ENCODE measurements at regions not wholly inside any gene's neighbourhood (a gene's known extent, or its start where the extent isn't known, plus 50 kb on each side); places are given as distances from the start of the nearest gene placed in this dataset.

GRCh38 chr13:34114581-34114980, 296.6 kb downstream of the RFC3 start:
- ChIA-PET CTCF (no interaction called here), POLR2A (ENCODE audit: unreplicated experiment) (no interaction called here)
- H3K4me2 ChIP-seq (ENCODE audit: low read depth, low read length), result no peak overlapping the region
- H2BK15ac ChIP-seq (ENCODE audit: low read depth, low read length), result no peak overlapping the region
- H3K27ac ChIP-seq (ENCODE audit: insufficient read depth, low read length), result no peak overlapping the region
- H4K91ac ChIP-seq (ENCODE audit: insufficient read depth, low read depth, low read length), result no peak overlapping the region
- peaks cover 2% of the 10 kb centered on the region; the same call in 1 of the 2 replicates for H3K27me3 ChIP-seq (ENCODE audit: control insufficient read depth, insufficient read depth, low read length)
- H3K4ac ChIP-seq (ENCODE audit: low read depth, low read length), result no peak overlapping the region
- no peak overlapping the region for H2BK5ac ChIP-seq (ENCODE audit: low read depth, low read length, poor library complexity, severe bottlenecking)
- no peak overlapping the region for H3K9ac ChIP-seq (ENCODE audit: low read depth, low read length)
- TF ChIP-seq NFE2L2 (IDR thresholded peaks at IDR 0.05; ENCODE audit: low read depth, low read length) (no peak), RAD21 (IDR thresholded peaks at IDR 0.05; ENCODE audit: low read length) (no peak), BHLHE40 (IDR thresholded peaks at IDR 0.05; ENCODE audit: low read depth, low read length) (no peak), FOS (IDR thresholded peaks at IDR 0.05; ENCODE audit: low read depth, low read length) (no peak), SMC3 (IDR thresholded peaks at IDR 0.05; ENCODE audit: low read depth, low read length) (no peak), RCOR1 (IDR thresholded peaks at IDR 0.05; ENCODE audit: insufficient replicate concordance, low read length) (no peak), RFX5 (IDR thresholded peaks at IDR 0.05; ENCODE audit: low read depth, low read length) (no peak), MAZ (IDR thresholded peaks at IDR 0.05; ENCODE audit: borderline replicate concordance, low read depth, low read length) (no peak), POLR2A (IDR thresholded peaks at IDR 0.05; ENCODE audit: low read depth, low read length) (no peak), CHD1 (IDR thresholded peaks at IDR 0.05; ENCODE audit: low read depth, low read length) (no peak), MXI1 (IDR thresholded peaks at IDR 0.05; ENCODE audit: borderline replicate concordance, low read depth, low read length) (no peak), CEBPB (IDR thresholded peaks at IDR 0.05; ENCODE audit: low read depth, low read length) (no peak), ELK1 (IDR thresholded peaks at IDR 0.05; ENCODE audit: borderline replicate concordance, low read depth, low read length) (no peak), MAFK (IDR thresholded peaks at IDR 0.05; ENCODE audit: low read depth, low read length) (no peak), USF2 (IDR thresholded peaks at IDR 0.05; ENCODE audit: low read depth, low read length) (no peak)
- TF ChIP-seq, protein P1, sequence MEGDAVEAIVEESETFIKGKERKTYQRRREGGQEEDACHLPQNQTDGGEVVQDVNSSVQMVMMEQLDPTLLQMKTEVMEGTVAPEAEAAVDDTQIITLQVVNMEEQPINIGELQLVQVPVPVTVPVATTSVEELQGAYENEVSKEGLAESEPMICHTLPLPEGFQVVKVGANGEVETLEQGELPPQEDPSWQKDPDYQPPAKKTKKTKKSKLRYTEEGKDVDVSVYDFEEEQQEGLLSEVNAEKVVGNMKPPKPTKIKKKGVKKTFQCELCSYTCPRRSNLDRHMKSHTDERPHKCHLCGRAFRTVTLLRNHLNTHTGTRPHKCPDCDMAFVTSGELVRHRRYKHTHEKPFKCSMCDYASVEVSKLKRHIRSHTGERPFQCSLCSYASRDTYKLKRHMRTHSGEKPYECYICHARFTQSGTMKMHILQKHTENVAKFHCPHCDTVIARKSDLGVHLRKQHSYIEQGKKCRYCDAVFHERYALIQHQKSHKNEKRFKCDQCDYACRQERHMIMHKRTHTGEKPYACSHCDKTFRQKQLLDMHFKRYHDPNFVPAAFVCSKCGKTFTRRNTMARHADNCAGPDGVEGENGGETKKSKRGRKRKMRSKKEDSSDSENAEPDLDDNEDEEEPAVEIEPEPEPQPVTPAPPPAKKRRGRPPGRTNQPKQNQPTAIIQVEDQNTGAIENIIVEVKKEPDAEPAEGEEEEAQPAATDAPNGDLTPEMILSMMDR (conservative IDR thresholded peaks at IDR 0.05; ENCODE audit: low read depth, low read length), result no peak
- no peaks in the 10 kb centered on the region for H3K36me3 ChIP-seq (ENCODE audit: control insufficient read depth, insufficient read depth, low read length)
- no peak overlapping the region for H2AK9ac ChIP-seq (replicated peaks; ENCODE audit: low read depth, low read length, poor library complexity)
- H3K9me1 ChIP-seq (ENCODE audit: insufficient read depth, low read length), result no peaks in the 10 kb centered on the region
- no CpG with 5 or more reads among the region's 3 CpGs for WGBS, 2 experiments (ENCODE audit: extremely low coverage in 2 of 2, insufficient read length in 1 of 2)
- no peaks in the 10 kb centered on the region for H4K20me1 ChIP-seq (ENCODE audit: insufficient read depth, low read length)
- no peak overlapping the region for H2BK120ac ChIP-seq (ENCODE audit: low read depth, low read length)
- no peak overlapping the region for H2AK5ac ChIP-seq (ENCODE audit: low read depth, low read length)
- no peak overlapping the region for H3K23ac ChIP-seq (ENCODE audit: low read depth, low read length)
- no peak overlapping the region for H4K5ac ChIP-seq (ENCODE audit: low read depth, low read length)
- in situ Hi-C loops (cut with MboI; ENCODE audit: low sequenced_read_pairs) (no loop called here), intact Hi-C loops (cut with micrococcal nuclease) (no loop called here), dilution Hi-C loops (cut with HindIII; ENCODE audit: low sequenced_read_pairs, unreplicated experiment) (no loop called here)
- H3K4me3 ChIP-seq (ENCODE audit: insufficient read depth, low read depth, low read length), result no peak overlapping the region
- DNase-seq, result no peak
- no peaks in the 10 kb centered on the region for H3K79me1 ChIP-seq (ENCODE audit: low read depth in 1 of 2, low read length in 2 of 2)
- H3K4me1 ChIP-seq (ENCODE audit: control insufficient read depth, insufficient read depth, low read length), result no peaks in the 10 kb centered on the region
- no peak overlapping the region for H3K56ac ChIP-seq (ENCODE audit: extremely low read depth, insufficient read depth, low read length)
- H3K18ac ChIP-seq (ENCODE audit: low read depth, low read length), result no peak overlapping the region
- H4K8ac ChIP-seq (ENCODE audit: low read depth in 2 of 2, low read length in 2 of 2), result no peak overlapping the region
- ATAC-seq (ENCODE audit: low read depth), result no peak
- no TSS peak for BruUV-seq (replicated peaks)
- no peak overlapping the region for H2BK20ac ChIP-seq (ENCODE audit: low read depth, low read length)
- H2AFZ ChIP-seq (replicated peaks; ENCODE audit: low read length, poor library complexity), result no peak overlapping the region
- no peaks in the 10 kb centered on the region for H3K9me3 ChIP-seq (ENCODE audit: control insufficient read depth, insufficient read depth, low read length)
- no peak overlapping the region for H3K14ac ChIP-seq (replicated peaks; ENCODE audit: low read depth, low read length)

Data from IMR-90 (cell line).